Endodermal cell (in vitro differentiated cells): ENCODE measurements at regions not wholly inside any gene's neighbourhood (a gene's known extent, or its start where the extent isn't known, plus 50 kb on each side); places are given as distances from the start of the nearest gene placed in this dataset.

ENCODE experiments used
- DNase-seq: peaks from one replicate; pipeline ENCODE4 v3.0.0-alpha.2; 2017
- H3K27ac ChIP-seq: 2 replicates; pipeline ENCODE4 v1.5.1; 2013; ENCODE audit warnings: mild to moderate bottlenecking, low read depth, low read length, moderate library complexity
- H3K27me3 ChIP-seq: 2 replicates; pipeline ENCODE4 v1.6.1; 2013; ENCODE audit warnings: mild to moderate bottlenecking, low read length, moderate library complexity; ENCODE audit not compliant: insufficient read depth, control insufficient read depth, poor library complexity, severe bottlenecking
- H3K36me3 ChIP-seq: 2 replicates; pipeline ENCODE4 v1.7.0; 2013; ENCODE audit warnings: mild to moderate bottlenecking, low read length, moderate library complexity; ENCODE audit not compliant: control insufficient read depth, insufficient read depth
- H3K4me1 ChIP-seq: one replicate; pipeline ENCODE4 v1.7.0; 2013; ENCODE audit warnings: low read length; ENCODE audit not compliant: control insufficient read depth, insufficient read depth
- H3K4me3 ChIP-seq: 2 replicates; pipeline ENCODE4 v1.5.1; 2013; ENCODE audit warnings: mild to moderate bottlenecking, low read length, moderate library complexity
- H3K9ac ChIP-seq: 2 replicates; pipeline ENCODE4 v1.6.1; 2013; ENCODE audit warnings: mild to moderate bottlenecking, low read length, moderate library complexity; ENCODE audit not compliant: poor library complexity, severe bottlenecking; ENCODE audit errors: extremely low read depth
- H3K9me3 ChIP-seq: 2 replicates; pipeline ENCODE4 v1.6.1; 2013; ENCODE audit warnings: mild to moderate bottlenecking, low read length, moderate library complexity; ENCODE audit not compliant: control insufficient read depth
- H3K27ac Mint-ChIP-seq: 2 replicates; pipeline ENCODE4 v1.8.0; 2020; ENCODE audit warnings: mixed read lengths
- H3K27me3 Mint-ChIP-seq: 2 replicates; pipeline ENCODE4 v1.8.0; 2021; ENCODE audit warnings: mild to moderate bottlenecking, mixed read lengths; ENCODE audit not compliant: insufficient read depth
- H3K36me3 Mint-ChIP-seq: 2 replicates; pipeline ENCODE4 v1.8.0; 2020; ENCODE audit warnings: low read depth, mixed read lengths
- H3K4me1 Mint-ChIP-seq: 2 replicates; pipeline ENCODE4 v1.8.0; 2020; ENCODE audit warnings: mixed read lengths
- H3K4me3 Mint-ChIP-seq: 2 replicates; pipeline ENCODE4 v1.8.0; 2020; ENCODE audit warnings: mild to moderate bottlenecking, moderate library complexity, mixed read lengths
- H3K9me3 Mint-ChIP-seq: 2 replicates; pipeline ENCODE4 v1.8.0; 2020; ENCODE audit warnings: mild to moderate bottlenecking, mixed read lengths
- CTCF ChIP-seq: fragments of 200-600 bp; sonication (generic); conservative IDR thresholded peaks from 2 replicates; pipeline ENCODE4 v1.5.0; 2021; ENCODE audit warnings: antibody characterized with exemption, mild to moderate bottlenecking
- WGBS, 2 experiments: methylation state at CpG; one replicate each; pipeline versions ENCODE4 v1.1.5 to v1.1.7; 2013; ENCODE audit warnings: missing lambda C conversion rate in 2 of 2, mixed read lengths in 1 of 2; ENCODE audit not compliant: insufficient coverage in 1 of 2, insufficient read length in 1 of 2; 5-methylcytosine and 5-hydroxymethylcytosine counted together

- H3K36me3 Mint-ChIP-seq = peaks cover 2% of the 10 kb centered on the region
- no peak overlapping the region for H3K27ac ChIP-seq
- no peaks in the 10 kb centered on the region for H3K9me3 Mint-ChIP-seq
- H3K27me3 Mint-ChIP-seq = no peaks in the 10 kb centered on the region
- H3K9me3 ChIP-seq = no peaks in the 10 kb centered on the region
- H3K4me3 Mint-ChIP-seq = no peak overlapping the region
- H3K36me3 ChIP-seq = no peaks in the 10 kb centered on the region
- H3K4me1 ChIP-seq = no peaks in the 10 kb centered on the region
- WGBS, 2 experiments = 77 to 83% methylated on average over 6 to 8 of the region's 8 CpGs
- TF ChIP-seq CTCF = no peak
- H3K27ac Mint-ChIP-seq = peak overlapping the region; percentile 48
- H3K4me1 Mint-ChIP-seq = peaks cover 13% of the 10 kb centered on the region
- H3K4me3 ChIP-seq = no peak overlapping the region
- no peaks in the 10 kb centered on the region for H3K27me3 ChIP-seq
- no peak overlapping the region for H3K9ac ChIP-seq
- DNase-seq = no peak
Measured at GRCh38 chr13:73702419-73703071, 431.7 kb downstream of the KLF12 start.

- 87% methylated on average over 1 of the region's 1 CpG; no CpG with 5 or more reads in 1 of the 2 experiments for WGBS, 2 experiments
- no peak overlapping the region for H3K27ac ChIP-seq
- no peaks in the 10 kb centered on the region for H3K4me1 ChIP-seq
- H3K36me3 Mint-ChIP-seq = peaks cover 3% of the 10 kb centered on the region
- H3K36me3 ChIP-seq = no peaks in the 10 kb centered on the region
- H3K4me3 Mint-ChIP-seq = no peak overlapping the region
- H3K27me3 ChIP-seq = no peaks in the 10 kb centered on the region
- no peak overlapping the region for H3K9ac ChIP-seq
- no peaks in the 10 kb centered on the region for H3K9me3 ChIP-seq
- DNase-seq = no peak
- TF ChIP-seq CTCF = no peak
- H3K27ac Mint-ChIP-seq = no peak overlapping the region
- no peak overlapping the region for H3K4me3 ChIP-seq
- H3K4me1 Mint-ChIP-seq = peaks cover 13% of the 10 kb centered on the region
- no peaks in the 10 kb centered on the region for H3K9me3 Mint-ChIP-seq
- no peaks in the 10 kb centered on the region for H3K27me3 Mint-ChIP-seq
Measured at GRCh38 chr13:73701160-73701559, 433.0 kb downstream of the KLF12 start.

GRCh38 chr13:73698859-73699258, 435.3 kb downstream of the KLF12 start:
- Histone ChIP-seq H3K9me3 (no peaks in the 10 kb centered on the region), H3K4me3 (no peak overlapping the region), H3K4me1 (no peaks in the 10 kb centered on the region), H3K9ac (no peak overlapping the region), H3K27ac (no peak overlapping the region), H3K36me3 (no peaks in the 10 kb centered on the region), H3K27me3 (no peaks in the 10 kb centered on the region)
- H3K9me3 Mint-ChIP-seq = no peaks in the 10 kb centered on the region
- peaks cover 13% of the 10 kb centered on the region for H3K4me1 Mint-ChIP-seq
- WGBS, 2 experiments = 100% methylated on average over 3 of the region's 3 CpGs; no CpG with 5 or more reads in 1 of the 2 experiments
- TF ChIP-seq CTCF = no peak
- H3K27me3 Mint-ChIP-seq = no peaks in the 10 kb centered on the region
- H3K36me3 Mint-ChIP-seq = peaks cover 12% of the 10 kb centered on the region
- H3K27ac Mint-ChIP-seq = no peak overlapping the region
- H3K4me3 Mint-ChIP-seq = no peak overlapping the region
- DNase-seq = no peak
